Osteoblast (primary cell): ENCODE measurements at regions not wholly inside any gene's neighbourhood (a gene's known extent, or its start where the extent isn't known, plus 50 kb on each side); places are given as distances from the start of the nearest gene placed in this dataset.

Source experiments
- DNase-seq: peaks from one replicate; pipeline ENCODE4 v3.0.0; 2011; ENCODE audit warnings: low spot score, mixed read lengths; ENCODE audit not compliant: insufficient read length; ENCODE audit errors: missing footprints
- H2AFZ ChIP-seq: 2 replicates; pipeline ENCODE4 v1.6.0; 2011; ENCODE audit warnings: mild to moderate bottlenecking, low read length
- H3K27ac ChIP-seq: 2 replicates; pipeline ENCODE4 v1.5.1; 2011; ENCODE audit warnings: mild to moderate bottlenecking, low read depth, low read length, moderate library complexity
- H3K27me3 ChIP-seq: 2 replicates; pipeline ENCODE4 v1.6.0; 2012; ENCODE audit warnings: mild to moderate bottlenecking, control low read depth, inconsistent platforms, low read length, moderate library complexity; ENCODE audit not compliant: insufficient read depth
- H3K36me3 ChIP-seq: 2 replicates; pipeline ENCODE4 v1.5.1; 2011; ENCODE audit warnings: mild to moderate bottlenecking, low read length, control low read depth, moderate library complexity; ENCODE audit not compliant: insufficient read depth
- H3K4me1 ChIP-seq: 2 replicates; pipeline ENCODE4 v1.5.1; 2011; ENCODE audit warnings: mild to moderate bottlenecking, low read length, control low read depth, moderate library complexity; ENCODE audit not compliant: insufficient read depth
- H3K4me2 ChIP-seq: 2 replicates; pipeline ENCODE4 v1.6.0; 2011; ENCODE audit warnings: mild to moderate bottlenecking, low read length; ENCODE audit not compliant: insufficient read depth
- H3K4me3 ChIP-seq: fragments of 200-600 bp; sonication (generic); 3 replicates; pipeline ENCODE4 v1.5.1; 2012; ENCODE audit warnings: mild to moderate bottlenecking, low read length, inconsistent platforms; ENCODE audit not compliant: insufficient read depth
- H3K79me2 ChIP-seq: 2 replicates; pipeline ENCODE4 v1.6.0; 2012; ENCODE audit warnings: mild to moderate bottlenecking, low read length, control low read depth, inconsistent platforms; ENCODE audit not compliant: insufficient read depth
- H3K9me3 ChIP-seq: 2 replicates; pipeline ENCODE4 v1.5.1; 2011; ENCODE audit warnings: low read depth, low read length, control low read depth
- H4K20me1 ChIP-seq: 2 replicates; pipeline ENCODE4 v1.6.0; 2012; ENCODE audit warnings: mild to moderate bottlenecking, low read length, control low read depth; ENCODE audit not compliant: insufficient read depth
- TF ChIP-seq, protein P1 (sequence below): IDR thresholded peaks from 2 replicates; pipeline ENCODE4 v1.5.1; 2011; ENCODE audit warnings: mild to moderate bottlenecking, low read depth, low read length, moderate library complexity; ENCODE audit errors: extremely low read depth

DNA sequence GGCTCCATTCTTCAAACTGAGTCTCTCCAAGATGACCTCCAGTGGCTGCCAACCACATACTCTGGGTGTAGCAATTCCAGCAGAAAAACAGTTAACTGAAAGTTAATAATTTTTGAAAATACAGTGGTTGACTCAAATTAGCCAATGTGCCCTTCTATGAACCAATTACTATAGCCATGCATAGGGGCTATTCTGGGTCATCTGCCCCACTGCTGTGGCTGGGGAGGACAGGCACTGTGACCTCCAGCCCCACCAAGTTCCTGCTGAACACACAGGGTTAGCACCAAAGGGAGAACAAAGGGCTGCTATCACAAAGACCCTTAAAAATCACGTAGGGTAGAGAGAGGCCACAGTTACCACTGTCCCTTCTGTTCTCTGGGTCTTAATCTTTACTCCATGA is 123.0 kb downstream of the IRS1 start:
- Histone ChIP-seq H3K27ac (no peak overlapping the region), H3K27me3 (no peaks in the 10 kb centered on the region), H3K4me1 (peaks cover 19% of the 10 kb centered on the region), H3K4me3 (no peak overlapping the region), H3K36me3 (no peaks in the 10 kb centered on the region), H3K9me3 (no peaks in the 10 kb centered on the region), H3K4me2 (no peak overlapping the region), H3K79me2 (no peaks in the 10 kb centered on the region), H4K20me1 (no peaks in the 10 kb centered on the region), H2AFZ (no peak overlapping the region)
- DNase-seq: no peak
- TF ChIP-seq, protein P1, sequence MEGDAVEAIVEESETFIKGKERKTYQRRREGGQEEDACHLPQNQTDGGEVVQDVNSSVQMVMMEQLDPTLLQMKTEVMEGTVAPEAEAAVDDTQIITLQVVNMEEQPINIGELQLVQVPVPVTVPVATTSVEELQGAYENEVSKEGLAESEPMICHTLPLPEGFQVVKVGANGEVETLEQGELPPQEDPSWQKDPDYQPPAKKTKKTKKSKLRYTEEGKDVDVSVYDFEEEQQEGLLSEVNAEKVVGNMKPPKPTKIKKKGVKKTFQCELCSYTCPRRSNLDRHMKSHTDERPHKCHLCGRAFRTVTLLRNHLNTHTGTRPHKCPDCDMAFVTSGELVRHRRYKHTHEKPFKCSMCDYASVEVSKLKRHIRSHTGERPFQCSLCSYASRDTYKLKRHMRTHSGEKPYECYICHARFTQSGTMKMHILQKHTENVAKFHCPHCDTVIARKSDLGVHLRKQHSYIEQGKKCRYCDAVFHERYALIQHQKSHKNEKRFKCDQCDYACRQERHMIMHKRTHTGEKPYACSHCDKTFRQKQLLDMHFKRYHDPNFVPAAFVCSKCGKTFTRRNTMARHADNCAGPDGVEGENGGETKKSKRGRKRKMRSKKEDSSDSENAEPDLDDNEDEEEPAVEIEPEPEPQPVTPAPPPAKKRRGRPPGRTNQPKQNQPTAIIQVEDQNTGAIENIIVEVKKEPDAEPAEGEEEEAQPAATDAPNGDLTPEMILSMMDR: no peak

DNA sequence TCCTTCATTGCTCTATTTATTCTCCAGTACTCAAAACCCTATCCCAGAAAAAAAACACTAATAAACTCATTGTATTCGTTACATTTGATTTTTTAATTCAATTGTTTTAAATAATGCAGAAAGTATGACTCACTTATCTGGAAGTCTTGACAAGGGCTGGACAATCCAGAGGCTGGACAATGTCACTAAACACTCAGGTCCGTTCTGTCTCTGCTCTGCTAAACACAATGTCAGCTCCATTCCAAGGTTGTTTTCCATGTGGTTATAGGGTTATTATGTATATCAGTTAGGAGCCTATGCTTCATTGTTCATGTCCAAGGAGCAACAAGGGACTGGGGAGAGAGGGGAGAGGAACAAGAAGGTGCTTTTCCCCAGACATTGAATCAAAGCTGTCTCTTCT is 125.5 kb downstream of the IRS1 start:
- H2AFZ ChIP-seq: no peak overlapping the region
- no peak overlapping the region for H3K4me3 ChIP-seq
- DNase-seq: no peak
- no peaks in the 10 kb centered on the region for H3K9me3 ChIP-seq
- H4K20me1 ChIP-seq: no peaks in the 10 kb centered on the region
- no peaks in the 10 kb centered on the region for H3K36me3 ChIP-seq
- no peaks in the 10 kb centered on the region for H3K27me3 ChIP-seq
- TF ChIP-seq, protein P1: no peak
- no peaks in the 10 kb centered on the region for H3K79me2 ChIP-seq
- no peak overlapping the region for H3K4me2 ChIP-seq
- H3K27ac ChIP-seq: no peak overlapping the region
- H3K4me1 ChIP-seq: peaks cover 19% of the 10 kb centered on the region

DNA sequence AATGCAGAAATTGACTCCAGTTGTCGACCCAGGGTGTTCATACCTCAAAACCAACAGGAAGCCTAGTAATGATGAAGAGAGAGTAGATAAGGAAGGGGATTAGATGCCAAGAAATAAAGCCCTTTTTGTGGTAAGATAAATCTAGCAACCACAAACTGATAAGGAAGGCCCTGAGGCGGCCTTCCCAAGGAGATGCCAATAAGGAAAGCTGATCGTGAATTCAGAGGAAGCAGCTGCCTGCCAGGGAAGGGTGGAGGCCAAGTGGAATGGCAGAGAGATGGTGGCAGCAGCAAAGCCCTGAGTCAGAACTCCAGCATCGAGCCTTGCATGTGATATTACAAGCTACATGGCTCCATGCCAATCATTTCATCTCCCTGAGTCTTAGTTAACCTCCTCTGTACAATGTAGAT is 126.3 kb downstream of the IRS1 start:
- peaks cover 19% of the 10 kb centered on the region for H3K4me1 ChIP-seq
- TF ChIP-seq, protein P1: no peak
- no peaks in the 10 kb centered on the region for H3K27me3 ChIP-seq
- no peak overlapping the region for H3K4me3 ChIP-seq
- peak overlapping the region; percentile 31 for H3K4me2 ChIP-seq
- peak overlapping the region; percentile 41 for H3K27ac ChIP-seq
- H2AFZ ChIP-seq: no peak overlapping the region
- DNase-seq: peak; percentile 73
- no peaks in the 10 kb centered on the region for H3K9me3 ChIP-seq
- no peaks in the 10 kb centered on the region for H3K36me3 ChIP-seq
- H3K79me2 ChIP-seq: no peaks in the 10 kb centered on the region
- H4K20me1 ChIP-seq: no peaks in the 10 kb centered on the region

DNA sequence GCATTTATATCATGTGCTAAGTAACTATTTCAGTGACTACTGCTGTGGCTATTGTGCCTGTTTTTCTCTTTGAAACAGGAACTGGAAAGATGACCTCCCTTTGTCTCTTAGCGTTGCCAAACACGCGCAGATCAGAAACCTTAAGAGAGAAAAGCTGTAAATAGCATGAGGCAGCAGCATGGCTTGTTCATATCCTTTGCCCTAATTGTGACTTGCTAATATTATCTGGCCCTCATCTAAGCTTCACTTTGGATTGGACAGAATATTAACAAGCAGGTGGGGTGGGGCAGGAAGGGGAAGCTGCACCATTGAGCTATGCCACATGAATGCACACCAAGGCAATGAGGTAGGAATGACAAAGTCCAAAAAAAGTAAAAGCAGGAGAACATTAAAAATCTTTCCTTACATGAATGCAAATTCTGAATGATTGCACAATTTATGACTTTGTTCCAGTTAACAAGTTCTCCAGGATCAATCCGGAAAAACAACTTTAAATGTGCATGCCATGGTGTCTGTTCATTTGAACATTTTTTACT is 128.4 kb downstream of the IRS1 start:
- H4K20me1 ChIP-seq: no peaks in the 10 kb centered on the region
- no peaks in the 10 kb centered on the region for H3K36me3 ChIP-seq
- no peak overlapping the region for H2AFZ ChIP-seq
- no peak overlapping the region for H3K4me3 ChIP-seq
- H3K9me3 ChIP-seq: no peaks in the 10 kb centered on the region
- H3K27ac ChIP-seq: no peak overlapping the region
- H3K4me1 ChIP-seq: peaks cover 19% of the 10 kb centered on the region
- no peaks in the 10 kb centered on the region for H3K27me3 ChIP-seq
- TF ChIP-seq, protein P1: no peak
- H3K79me2 ChIP-seq: no peaks in the 10 kb centered on the region
- no peak overlapping the region for H3K4me2 ChIP-seq
- DNase-seq: no peak
